ENCODE measurements at regions not wholly inside any gene's neighbourhood (a gene's known extent, or its start where the extent isn't known, plus 50 kb on each side); places are given as distances from the start of the nearest gene placed in this dataset.

GRCh38 chr4:35347276-35347675 is 897.0 kb downstream of the ARAP2 start:
- no peak for TF ChIP-seq CTCF (conservative IDR thresholded peaks at IDR 0.05; ENCODE audit: low read length)
- DNase-seq (ENCODE audit: low read depth), result no peak
- no peak overlapping the region for H3K4me3 ChIP-seq (ENCODE audit: low read length)

- DNase-seq (ENCODE audit: low read depth), result no peak
- no peak overlapping the region for H3K4me3 ChIP-seq (ENCODE audit: low read length)
- no peak for TF ChIP-seq CTCF (conservative IDR thresholded peaks at IDR 0.05; ENCODE audit: low read length)
These were observed 886.2 kb downstream of the ARAP2 start for GRCh38 chr4:35358001-35358584.

GRCh38 chr4:35364321-35364870 is 879.9 kb downstream of the ARAP2 start:
- no peak for TF ChIP-seq CTCF (conservative IDR thresholded peaks at IDR 0.05; ENCODE audit: low read length)
- no peak overlapping the region for H3K4me3 ChIP-seq (ENCODE audit: low read length)
- no peak for DNase-seq (ENCODE audit: low read depth)

- H3K4me3 ChIP-seq (ENCODE audit: low read length), result no peak overlapping the region
- no peak for DNase-seq (ENCODE audit: low read depth)
- TF ChIP-seq CTCF (conservative IDR thresholded peaks at IDR 0.05; ENCODE audit: low read length), result no peak
These were observed 879.1 kb downstream of the ARAP2 start for GRCh38 chr4:35365186-35365585.

GRCh38 chr4:35399912-35400311 is 844.4 kb downstream of the ARAP2 start:
- H3K4me3 ChIP-seq (ENCODE audit: low read length), result no peak overlapping the region
- TF ChIP-seq CTCF (conservative IDR thresholded peaks at IDR 0.05; ENCODE audit: low read length), result no peak
- DNase-seq (ENCODE audit: low read depth), result no peak

- no peak for DNase-seq (ENCODE audit: low read depth)
- no peak overlapping the region for H3K4me3 ChIP-seq (ENCODE audit: low read length)
- no peak for TF ChIP-seq CTCF (conservative IDR thresholded peaks at IDR 0.05; ENCODE audit: low read length)
These were observed 821.2 kb downstream of the ARAP2 start for GRCh38 chr4:35423104-35423503.

GRCh38 chr4:35447474-35447873 is 796.8 kb downstream of the ARAP2 start:
- no peak for TF ChIP-seq CTCF (conservative IDR thresholded peaks at IDR 0.05; ENCODE audit: low read length)
- no peak for DNase-seq (ENCODE audit: low read depth)
- no peak overlapping the region for H3K4me3 ChIP-seq (ENCODE audit: low read length)
